Prostate gland (tissue), 2 donors: ENCODE measurements at regions not wholly inside any gene's neighbourhood (a gene's known extent, or its start where the extent isn't known, plus 50 kb on each side); places are given as distances from the start of the nearest gene placed in this dataset.

Source experiments
- CTCF ChIP-seq, 4 experiments: fragments of 200-600 bp in 2 of 4; fragments of 450-650 bp in 2 of 4; sonication (generic) in 2 of 4; IDR thresholded peaks; 1 replicate in 3 of 4; 2 replicates in 1 of 4; pipeline ENCODE4 v1.5.1; 2016 to 2019; ENCODE audit warnings: antibody characterized with exemption in 4 of 4, mild to moderate bottlenecking in 2 of 4, moderate library complexity in 2 of 4
- POLR2A ChIP-seq: fragments of 450-650 bp; IDR thresholded peaks from one replicate; pipeline ENCODE4 v1.6.1; 2016; ENCODE audit warnings: antibody characterized with exemption, mild to moderate bottlenecking
- POLR2AphosphoS5 ChIP-seq: sonication (generic); formaldehyde crosslinking; IDR thresholded peaks from one replicate; pipeline ENCODE4 v1.6.1; 2017; ENCODE audit warnings: antibody characterized with exemption

DNA sequence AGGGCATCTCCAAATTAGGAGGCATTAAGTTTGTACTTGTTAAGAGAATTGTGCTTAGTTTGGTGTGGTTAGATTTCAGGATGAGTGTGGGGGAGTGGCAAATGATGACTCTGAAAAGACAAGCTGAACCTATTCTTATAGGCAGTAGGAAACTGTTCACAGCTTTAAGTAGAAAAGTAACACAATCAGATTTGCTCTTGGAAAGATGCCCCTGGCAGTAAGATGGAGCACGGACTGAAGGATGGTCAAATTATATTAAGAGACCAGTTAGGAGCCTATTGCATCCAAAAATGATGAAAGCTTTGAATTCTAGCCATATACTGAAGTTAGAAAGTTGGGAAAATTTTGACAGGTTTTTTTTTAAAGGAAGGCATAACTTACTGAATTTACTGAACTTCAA lies 254.2 kb upstream of the MEF2C start:
- no peak for TF ChIP-seq POLR2A
- no peak for TF ChIP-seq CTCF (IDR thresholded peaks at IDR 0.05)
- TF ChIP-seq POLR2AphosphoS5, result no peak
